RWPE2 (cell line): ENCODE measurements at regions not wholly inside any gene's neighbourhood (a gene's known extent, or its start where the extent isn't known, plus 50 kb on each side); places are given as distances from the start of the nearest gene placed in this dataset.

Experiments
- ATAC-seq: fragments of 200-7000 bp; cut with Tn5 transposase; 3 replicates; pipeline ENCODE4 v1.9.1; 2021; ENCODE audit warnings: low read depth
- DNase-seq: peaks from one replicate; pipeline ENCODE4 v3.0.0-alpha.2; 2020; ENCODE audit warnings: low spot score
- H3K27ac ChIP-seq: fragments of 450-650 bp; 2 replicates; pipeline ENCODE4 v1.5.1; 2017; ENCODE audit warnings: mild to moderate bottlenecking; ENCODE audit not compliant: poor library complexity, severe bottlenecking
- H3K27me3 ChIP-seq: fragments of 250-450 bp; sonication (Bioruptor Pico); 2 replicates; pipeline ENCODE4 v1.5.1; 2021; ENCODE audit warnings: mild to moderate bottlenecking, moderate library complexity; ENCODE audit not compliant: insufficient read depth, poor library complexity, severe bottlenecking
- H3K36me3 ChIP-seq: fragments of 250-450 bp; sonication (Bioruptor Pico); 2 replicates; pipeline ENCODE4 v1.5.1; 2020; ENCODE audit warnings: low read depth, mild to moderate bottlenecking, moderate library complexity
- H3K4me1 ChIP-seq: fragments of 250-450 bp; sonication (Bioruptor Pico); 2 replicates; pipeline ENCODE4 v1.5.1; 2021; ENCODE audit warnings: mild to moderate bottlenecking, moderate library complexity; ENCODE audit not compliant: insufficient read depth, poor library complexity, severe bottlenecking
- H3K4me3 ChIP-seq: fragments of 250-450 bp; sonication (Bioruptor Pico); 2 replicates; pipeline ENCODE4 v1.5.1; 2021; ENCODE audit warnings: mild to moderate bottlenecking, moderate library complexity; ENCODE audit not compliant: severe bottlenecking
- H3K9me3 ChIP-seq: fragments of 250-450 bp; sonication (Bioruptor Pico); 2 replicates; pipeline ENCODE4 v1.5.1; 2021; ENCODE audit warnings: mild to moderate bottlenecking, moderate library complexity; ENCODE audit not compliant: severe bottlenecking
- CTCF ChIP-seq: fragments of 450-650 bp; IDR thresholded peaks from one replicate; pipeline ENCODE4 v1.5.1; 2017; ENCODE audit warnings: mild to moderate bottlenecking, moderate library complexity; ENCODE audit not compliant: poor library complexity, severe bottlenecking

DNA sequence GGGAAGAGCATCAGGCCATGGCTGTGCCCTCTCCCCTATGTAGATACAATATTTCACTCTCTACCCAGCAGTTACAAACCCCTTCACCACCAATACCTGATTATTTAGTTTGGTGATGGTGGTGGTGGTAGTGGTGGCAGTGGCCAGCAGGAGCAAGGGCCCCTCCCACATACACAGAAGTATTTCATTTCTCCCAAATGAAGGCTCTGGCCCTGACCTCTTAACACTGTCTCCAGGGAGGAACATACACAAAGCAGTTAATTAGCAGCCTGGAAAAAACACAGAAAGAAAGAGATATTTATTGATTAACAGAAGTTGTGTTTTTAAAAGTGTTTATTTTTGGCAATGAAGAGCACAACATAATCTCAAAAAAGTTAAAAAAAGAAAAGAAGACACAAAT lies 212.7 kb upstream of the SAMSN1 start:
- no peak for TF ChIP-seq CTCF
- Histone ChIP-seq H3K4me3 (no peak overlapping the region), H3K4me1 (no peaks in the 10 kb centered on the region), H3K27me3 (no peaks in the 10 kb centered on the region), H3K27ac (no peak overlapping the region), H3K36me3 (no peaks in the 10 kb centered on the region), H3K9me3 (no peaks in the 10 kb centered on the region)
- ATAC-seq (no peak), DNase-seq (no peak)

DNA sequence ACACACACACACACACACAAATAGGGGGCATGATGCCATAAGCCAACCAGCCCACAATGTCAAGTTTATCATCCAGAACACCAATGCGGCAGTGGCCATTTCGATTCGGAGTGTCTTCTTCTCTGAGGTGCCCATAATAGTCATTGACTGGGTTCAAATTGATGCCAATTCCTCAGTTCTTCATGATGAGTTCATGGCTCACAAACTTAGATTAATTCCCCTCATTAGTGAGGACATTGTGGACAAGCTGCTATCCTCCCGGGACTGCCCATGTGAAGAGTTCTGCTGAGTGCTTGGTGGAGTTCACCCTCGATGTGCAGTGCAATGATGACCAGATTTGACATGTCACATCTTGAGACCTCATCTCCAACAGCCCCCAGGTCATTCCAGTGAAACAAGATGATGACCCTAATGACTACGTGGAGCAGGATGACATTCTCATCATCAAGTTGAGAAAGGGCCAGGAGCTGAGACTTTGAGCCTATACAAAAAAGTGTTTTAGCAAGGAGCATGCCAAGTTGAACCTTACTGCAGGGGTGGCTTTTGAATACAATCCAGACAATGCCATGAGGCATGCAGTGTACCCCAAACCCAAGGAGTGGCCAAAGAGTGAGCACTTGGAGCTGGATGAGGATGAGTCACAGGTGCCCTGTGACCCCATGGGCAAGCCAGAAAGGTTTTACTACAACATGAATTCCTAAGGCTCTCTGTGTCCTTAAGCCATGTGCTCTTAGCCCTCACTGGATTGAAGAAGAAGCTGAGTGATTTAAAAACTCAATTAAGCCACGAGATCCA lies 211.6 kb upstream of the SAMSN1 start:
- no peak overlapping the region for H3K27ac ChIP-seq

DNA sequence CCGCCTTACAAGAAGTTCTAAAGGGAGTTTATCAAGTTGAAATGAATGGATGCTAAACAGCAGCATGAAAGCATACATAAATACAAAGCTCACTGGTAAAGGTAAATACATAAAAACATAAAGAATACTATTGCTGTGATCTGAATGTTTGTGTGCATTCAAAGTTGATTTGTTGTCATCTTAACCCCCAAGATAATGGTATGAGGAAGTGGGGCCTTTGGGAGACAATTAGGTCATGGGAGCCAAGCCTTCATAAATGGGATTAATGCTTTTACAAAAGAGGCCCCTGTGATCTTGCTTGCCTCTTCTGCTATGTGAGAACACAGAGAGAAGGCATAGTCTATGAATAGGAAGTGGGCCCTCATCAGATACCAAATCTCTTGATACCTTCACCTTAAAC lies 209.0 kb upstream of the SAMSN1 start:
- ATAC-seq: no peak
- H3K27me3 ChIP-seq: peaks cover 3% of the 10 kb centered on the region
- H3K4me1 ChIP-seq: no peaks in the 10 kb centered on the region
- no peaks in the 10 kb centered on the region for H3K36me3 ChIP-seq
- no peak for DNase-seq
- no peak overlapping the region for H3K4me3 ChIP-seq
- no peak for TF ChIP-seq CTCF
- no peak overlapping the region for H3K27ac ChIP-seq
- no peaks in the 10 kb centered on the region for H3K9me3 ChIP-seq

More for the DNA sequence above, 211.6 kb upstream of the SAMSN1 start:
- Histone ChIP-seq H3K4me3 (no peak overlapping the region), H3K9me3 (no peaks in the 10 kb centered on the region), H3K36me3 (no peaks in the 10 kb centered on the region), H3K27me3 (no peaks in the 10 kb centered on the region), H3K4me1 (no peaks in the 10 kb centered on the region)
- TF ChIP-seq CTCF: no peak
- ATAC-seq (no peak), DNase-seq (no peak)

- no peak overlapping the region for H3K27ac ChIP-seq
- no peaks in the 10 kb centered on the region for H3K9me3 ChIP-seq
- no peak for ATAC-seq
- no peak for TF ChIP-seq CTCF
- no peaks in the 10 kb centered on the region for H3K4me1 ChIP-seq
- peaks cover 3% of the 10 kb centered on the region for H3K27me3 ChIP-seq
- no peak overlapping the region for H3K4me3 ChIP-seq
- no peaks in the 10 kb centered on the region for H3K36me3 ChIP-seq
- DNase-seq: no peak
These were observed 208.6 kb upstream of the SAMSN1 start for GRCh38 chr21:14754682-14755081.

DNA sequence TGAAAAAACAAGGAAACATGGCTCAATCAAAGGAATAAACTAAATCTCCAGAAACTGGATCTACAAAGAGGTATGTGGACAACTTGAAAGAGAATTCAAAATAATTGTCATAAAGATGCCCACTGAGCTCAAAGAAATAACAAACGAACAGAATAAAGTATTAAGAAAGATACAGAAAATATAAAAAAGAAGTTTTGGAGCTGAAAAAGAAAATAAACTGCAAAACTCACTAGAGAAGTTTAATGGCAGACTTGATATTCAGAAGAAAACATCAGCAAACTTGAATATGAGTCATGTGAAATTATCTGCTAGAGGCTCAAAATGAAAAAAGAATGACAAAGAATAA lies 208.1 kb upstream of the SAMSN1 start:
- Histone ChIP-seq H3K4me1 (no peaks in the 10 kb centered on the region), H3K27ac (no peak overlapping the region)
- no peak for TF ChIP-seq CTCF

More for the DNA sequence above, 208.1 kb upstream of the SAMSN1 start:
- Histone ChIP-seq H3K4me3 (no peak overlapping the region), H3K27me3 (peaks cover 3% of the 10 kb centered on the region), H3K36me3 (no peaks in the 10 kb centered on the region), H3K9me3 (no peaks in the 10 kb centered on the region)
- DNase-seq: no peak
- no peak for ATAC-seq
